Gastrocnemius medialis (tissue), 4 donors: ENCODE measurements at regions not wholly inside any gene's neighbourhood (a gene's known extent, or its start where the extent isn't known, plus 50 kb on each side); places are given as distances from the start of the nearest gene placed in this dataset.

Source experiments
- ATAC-seq, 2 donors: fragments of 150-250 bp; one replicate each; pipeline ENCODE4 v1.9.1; 2016
- DNase-seq, 2 donors: peaks; one replicate each; pipeline ENCODE4 v3.0.0-alpha.2; 2019
- H3K27ac ChIP-seq, 4 donors: fragments of 200-600 bp; sonication (generic); 1 replicate in 1 of 4; 2 replicates in 3 of 4; pipeline ENCODE4 v1.5.1; 2016 to 2018; ENCODE audit warnings: mild to moderate bottlenecking in 2 of 4, moderate library complexity in 1 of 4
- H3K27me3 ChIP-seq, 3 donors: fragments of 200-600 bp; sonication (generic) in 2 of 3; 1 replicate in 1 of 3; 2 replicates in 2 of 3; pipeline versions ENCODE4 v1.5.1 to v1.6.0; 2016 to 2019; ENCODE audit warnings: mild to moderate bottlenecking in 1 of 3, moderate library complexity in 1 of 3
- H3K36me3 ChIP-seq, 2 donors: fragments of 200-600 bp; sonication (generic) in 1 of 2; one replicate each; pipeline ENCODE4 v1.5.1; 2017 to 2018
- H3K4me1 ChIP-seq, 2 donors: fragments of 200-600 bp; sonication (generic) in 1 of 2; one replicate each; pipeline ENCODE4 v1.5.1; 2016 to 2017; ENCODE audit warnings: mild to moderate bottlenecking in 2 of 2
- H3K4me3 ChIP-seq, 4 donors: fragments of 200-600 bp; sonication (generic) in 3 of 4; 1 replicate in 1 of 4; 2 replicates in 3 of 4; pipeline ENCODE4 v1.5.1; 2016 to 2019; ENCODE audit warnings: mild to moderate bottlenecking in 2 of 4
- H3K9me3 ChIP-seq, 3 donors: fragments of 200-600 bp; sonication (generic) in 2 of 3; 1 replicate in 1 of 3; 2 replicates in 2 of 3; pipeline ENCODE4 v1.5.1; 2016 to 2019
- POLR2A ChIP-seq, 2 donors: fragments of 450-650 bp; IDR thresholded peaks; one replicate each; pipeline ENCODE4 v1.6.1; 2017; ENCODE audit warnings: antibody characterized with exemption in 2 of 2, mild to moderate bottlenecking in 2 of 2, moderate library complexity in 2 of 2
- in situ Hi-C, 4 donors: fragments of 200-750 bp; cut with MboI; loops; one replicate each; pipeline versions ENCODE4 v1.15.0 to v1.8.0; 2017; ENCODE audit warnings: low sequenced_read_pairs in 4 of 4
- intact Hi-C: fragments of 100-400 bp; cut with DNase I; formaldehyde crosslinking; loops from one replicate; pipeline ENCODE4 v1.15.1; 2023; ENCODE audit warnings: low total_unique reads
- TF ChIP-seq, protein P1 (sequence below), 5 experiments: fragments of 450-650 bp in 3 of 5; fragments of 200-600 bp in 2 of 5; sonication (generic) in 2 of 5; IDR thresholded peaks in 4 of 5; conservative IDR thresholded peaks in 1 of 5; 1 replicate in 4 of 5; 2 replicates in 1 of 5; pipeline ENCODE4 v1.5.1; 2016 to 2019; ENCODE audit warnings: antibody characterized with exemption in 5 of 5, mild to moderate bottlenecking in 3 of 5, moderate library complexity in 3 of 5

DNA sequence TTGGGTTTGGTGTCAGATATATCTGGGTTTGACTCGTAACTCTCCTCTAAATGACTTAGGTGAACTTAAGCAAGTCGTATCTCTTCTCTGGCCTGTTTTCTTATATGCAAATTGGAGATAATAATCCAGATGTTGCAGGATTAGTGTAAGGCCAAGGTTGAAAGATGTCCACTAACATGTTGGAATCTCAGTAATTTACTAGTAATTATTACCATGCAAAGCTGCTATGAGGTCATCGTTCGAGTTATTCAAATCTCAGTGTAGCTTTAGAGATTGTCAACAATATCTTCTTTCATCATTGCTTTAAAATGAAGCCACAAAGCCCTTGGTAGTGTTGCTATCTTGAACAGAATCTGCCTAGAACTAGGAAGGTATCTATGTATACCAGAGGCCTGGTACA is 437.7 kb upstream of the KLF4 start:
- DNase-seq = no peak
- in situ Hi-C loops (no loop called here), intact Hi-C loops (no loop called here)
- no peaks in the 10 kb centered on the region for H3K9me3 ChIP-seq
- no peaks in the 10 kb centered on the region for H3K36me3 ChIP-seq
- no peak overlapping the region for H3K4me3 ChIP-seq
- H3K27ac ChIP-seq = no peak overlapping the region
- no peaks in the 10 kb centered on the region for H3K27me3 ChIP-seq
- no peaks in the 10 kb centered on the region for H3K4me1 ChIP-seq
- ATAC-seq = no peak
- TF ChIP-seq, protein P1, sequence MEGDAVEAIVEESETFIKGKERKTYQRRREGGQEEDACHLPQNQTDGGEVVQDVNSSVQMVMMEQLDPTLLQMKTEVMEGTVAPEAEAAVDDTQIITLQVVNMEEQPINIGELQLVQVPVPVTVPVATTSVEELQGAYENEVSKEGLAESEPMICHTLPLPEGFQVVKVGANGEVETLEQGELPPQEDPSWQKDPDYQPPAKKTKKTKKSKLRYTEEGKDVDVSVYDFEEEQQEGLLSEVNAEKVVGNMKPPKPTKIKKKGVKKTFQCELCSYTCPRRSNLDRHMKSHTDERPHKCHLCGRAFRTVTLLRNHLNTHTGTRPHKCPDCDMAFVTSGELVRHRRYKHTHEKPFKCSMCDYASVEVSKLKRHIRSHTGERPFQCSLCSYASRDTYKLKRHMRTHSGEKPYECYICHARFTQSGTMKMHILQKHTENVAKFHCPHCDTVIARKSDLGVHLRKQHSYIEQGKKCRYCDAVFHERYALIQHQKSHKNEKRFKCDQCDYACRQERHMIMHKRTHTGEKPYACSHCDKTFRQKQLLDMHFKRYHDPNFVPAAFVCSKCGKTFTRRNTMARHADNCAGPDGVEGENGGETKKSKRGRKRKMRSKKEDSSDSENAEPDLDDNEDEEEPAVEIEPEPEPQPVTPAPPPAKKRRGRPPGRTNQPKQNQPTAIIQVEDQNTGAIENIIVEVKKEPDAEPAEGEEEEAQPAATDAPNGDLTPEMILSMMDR (IDR thresholded peaks at IDR 0.05 in 4 of 5, conservative IDR thresholded peaks at IDR 0.05 in 1 of 5) = no peak
- TF ChIP-seq POLR2A (IDR thresholded peaks at IDR 0.05) = no peak

DNA sequence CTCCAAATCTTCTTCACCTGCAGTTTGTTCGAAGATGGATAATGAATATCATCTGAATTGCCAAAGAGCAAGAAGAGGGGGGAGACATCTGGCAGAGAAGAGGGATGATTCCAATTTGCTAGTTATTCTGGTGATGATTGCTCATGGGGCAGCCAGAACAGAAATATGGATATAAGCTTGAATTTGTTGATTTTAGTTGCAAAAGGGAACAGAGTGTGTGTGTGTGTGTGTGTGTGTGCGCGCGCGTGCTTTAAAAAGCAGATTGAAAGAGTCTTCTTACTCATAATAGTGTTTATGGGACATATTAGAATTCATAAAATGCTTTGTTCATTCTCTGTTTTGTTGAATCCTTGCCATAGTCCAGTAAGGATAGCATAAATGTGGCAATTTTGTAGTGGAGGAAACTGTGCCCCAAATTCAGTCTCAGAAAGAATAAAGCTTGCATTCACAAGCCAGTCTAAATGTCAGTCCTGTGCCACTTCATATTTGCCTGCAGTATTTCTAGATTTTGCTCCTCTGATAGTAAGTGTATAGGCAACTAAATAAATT is 436.3 kb upstream of the KLF4 start:
- TF ChIP-seq POLR2A (IDR thresholded peaks at IDR 0.05) = no peak
- TF ChIP-seq, protein P1 (IDR thresholded peaks at IDR 0.05 in 4 of 5, conservative IDR thresholded peaks at IDR 0.05 in 1 of 5) = no peak
- no peak overlapping the region for H3K4me3 ChIP-seq
- DNase-seq (no peak), ATAC-seq (no peak)
- H3K27ac ChIP-seq = no peak overlapping the region
- intact Hi-C loops (no loop called here), in situ Hi-C loops (no loop called here)
- no peaks in the 10 kb centered on the region for H3K27me3 ChIP-seq
- H3K36me3 ChIP-seq = no peaks in the 10 kb centered on the region
- no peaks in the 10 kb centered on the region for H3K9me3 ChIP-seq
- H3K4me1 ChIP-seq = no peaks in the 10 kb centered on the region

DNA sequence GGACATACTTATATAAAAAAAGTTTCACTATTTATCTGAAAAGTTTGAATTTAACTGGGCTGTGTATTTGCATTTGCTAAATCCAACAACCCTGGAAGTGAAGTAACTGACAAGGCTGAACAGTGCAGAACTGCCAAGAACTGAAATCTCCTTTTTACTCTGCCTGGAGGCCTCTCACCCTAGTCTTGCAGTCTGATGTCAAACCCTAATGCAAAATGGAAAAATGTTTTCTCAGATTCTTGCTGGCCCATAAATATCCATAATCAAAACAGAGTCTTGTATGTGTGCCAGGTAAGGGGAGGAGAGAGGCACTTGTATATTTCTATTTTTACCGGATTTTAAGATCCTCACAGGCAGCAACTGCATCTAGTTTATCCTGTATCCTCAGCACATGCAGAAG is 432.7 kb upstream of the KLF4 start:
- Histone ChIP-seq H3K9me3 (no peaks in the 10 kb centered on the region), H3K4me1 (peaks cover 0 to 11% of the 10 kb centered on the region in 2 donors), H3K27ac (no peak overlapping the region), H3K36me3 (no peaks in the 10 kb centered on the region), H3K4me3 (no peak overlapping the region), H3K27me3 (no peaks in the 10 kb centered on the region)
- intact Hi-C loops = no loop called here
- TF ChIP-seq, protein P1 (IDR thresholded peaks at IDR 0.05 in 4 of 5, conservative IDR thresholded peaks at IDR 0.05 in 1 of 5) = no peak
- TF ChIP-seq POLR2A (IDR thresholded peaks at IDR 0.05) = no peak
- ATAC-seq (no peak), DNase-seq (no peak)
- in situ Hi-C loops = no loop called here

DNA sequence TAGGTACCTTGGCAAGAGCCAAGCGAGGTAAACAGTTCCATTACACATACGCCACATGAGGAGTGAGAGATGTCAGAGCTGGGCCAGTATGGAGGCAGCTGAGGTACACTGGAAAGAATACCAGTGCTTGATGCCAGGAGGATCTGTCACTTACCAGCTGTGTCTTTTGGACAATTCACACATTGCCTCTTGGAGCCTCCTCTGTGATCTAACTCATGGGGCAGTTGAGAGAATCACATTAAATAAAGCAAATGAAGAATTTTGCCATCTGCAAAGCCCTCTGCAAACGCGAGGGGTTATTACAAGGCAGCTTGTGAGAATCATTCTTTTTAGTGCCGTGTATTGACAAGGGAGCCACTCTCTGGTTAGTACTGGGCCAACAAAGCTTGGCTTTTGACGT is 429.7 kb upstream of the KLF4 start:
- in situ Hi-C loops (no loop called here), intact Hi-C loops (no loop called here)
- peak overlapping the region in 1 of 4 donors; percentile 29 for H3K27ac ChIP-seq
- ATAC-seq (peak; percentile 63 to 66), DNase-seq (peak in 1 of 2 donors; percentile 15)
- H3K9me3 ChIP-seq = no peaks in the 10 kb centered on the region
- no peak overlapping the region for H3K4me3 ChIP-seq
- H3K4me1 ChIP-seq = peaks cover 0 to 11% of the 10 kb centered on the region in 2 donors
- H3K27me3 ChIP-seq = no peaks in the 10 kb centered on the region
- no peaks in the 10 kb centered on the region for H3K36me3 ChIP-seq
- TF ChIP-seq, protein P1 (IDR thresholded peaks at IDR 0.05 in 4 of 5, conservative IDR thresholded peaks at IDR 0.05 in 1 of 5) = no peak
- no peak for TF ChIP-seq POLR2A (IDR thresholded peaks at IDR 0.05)

DNA sequence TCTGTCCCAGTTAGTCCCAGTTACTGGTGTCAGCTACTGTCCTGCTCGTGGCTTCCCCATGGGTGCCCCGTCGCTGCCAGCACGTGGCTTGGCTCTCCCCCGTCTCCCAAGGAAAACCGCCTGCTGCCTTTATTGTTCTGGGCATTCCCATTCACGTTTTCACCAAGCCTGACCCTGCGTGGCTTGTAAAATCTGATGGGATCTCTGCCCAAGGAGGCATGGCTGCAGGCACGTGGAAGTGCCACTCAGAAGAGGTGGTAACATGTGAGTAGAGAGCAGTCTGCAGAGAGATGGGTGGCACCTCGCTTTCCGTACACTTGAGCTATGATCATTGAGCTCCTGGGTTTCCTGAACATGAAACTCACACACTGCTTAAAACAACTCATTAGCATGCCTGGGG is 429.2 kb upstream of the KLF4 start:
- Histone ChIP-seq H3K4me3 (no peak overlapping the region), H3K27me3 (no peaks in the 10 kb centered on the region), H3K36me3 (no peaks in the 10 kb centered on the region), H3K27ac (peak overlapping the region in 1 of 4 donors; percentile 29), H3K4me1 (peaks cover 0 to 11% of the 10 kb centered on the region in 2 donors), H3K9me3 (no peaks in the 10 kb centered on the region)
- peak in 1 of 2 donors; percentile 78 for ATAC-seq
- TF ChIP-seq POLR2A (IDR thresholded peaks at IDR 0.05) = no peak
- TF ChIP-seq, protein P1 (IDR thresholded peaks at IDR 0.05 in 4 of 5, conservative IDR thresholded peaks at IDR 0.05 in 1 of 5) = no peak
- peak in 1 of 2 donors; percentile 15 for DNase-seq
- intact Hi-C loops = no loop called here
- in situ Hi-C loops = no loop called here
